T-cell (primary cell): ENCODE measurements at regions not wholly inside any gene's neighbourhood (a gene's known extent, or its start where the extent isn't known, plus 50 kb on each side); places are given as distances from the start of the nearest gene placed in this dataset.

Source experiments
- ATAC-seq, 4 experiments: fragments of 200-7000 bp in 3 of 4; fragments of 150-1000 bp in 1 of 4; cut with Tn5 transposase; replicated peaks in 1 of 4; 1 replicate in 3 of 4; 2 replicates in 1 of 4; pipeline ENCODE4 v1.10.0; 2021; ENCODE audit warnings: moderate library complexity in 3 of 4, mild to moderate bottlenecking in 2 of 4, moderate number of reproducible peaks in 1 of 4
- CTCF ChIA-PET, 2 donors: fragments of 300-600 bp; sonication (Branson Sonifier 250); formaldehyde crosslinking; loops; one replicate each; lab custom pipeline; 2022; ENCODE audit warnings: antibody characterized with exemption in 2 of 2; lab: Charles Lee
- POLR2A ChIA-PET, 2 donors: fragments of 300-600 bp; sonication (Branson Sonifier 250); formaldehyde crosslinking; loops; one replicate each; lab custom pipeline; 2022; ENCODE audit warnings: antibody characterized with exemption in 2 of 2; lab: Charles Lee
- DNase-seq, 35 experiments: peaks; one replicate each; pipeline versions ENCODE4 v3.0.0 to v3.0.0-alpha.2; 2013 to 2023
- H3K27ac ChIP-seq: one replicate; pipeline ENCODE4 v1.5.1; 2013; ENCODE audit warnings: low read length
- H3K27me3 ChIP-seq, 2 experiments: replicated peaks in 1 of 2; 1 replicate in 1 of 2; 2 replicates in 1 of 2; pipeline versions ENCODE4 v1.6.1 to v1.7.0; 2013; ENCODE audit warnings: low read length in 1 of 2, mixed read lengths in 1 of 2; ENCODE audit not compliant: control insufficient read depth in 2 of 2, insufficient read depth in 2 of 2; ENCODE audit errors: extremely low read depth in 1 of 2
- H3K36me3 ChIP-seq, 2 donors: 1 replicate in 1 of 2; 2 replicates in 1 of 2; pipeline versions ENCODE4 v1.6.1 to v1.7.0; 2013; ENCODE audit warnings: low read length in 1 of 2; ENCODE audit not compliant: control insufficient read depth in 2 of 2, insufficient read depth in 1 of 2; ENCODE audit errors: extremely low read depth in 1 of 2
- H3K4me1 ChIP-seq, 2 experiments: 1 replicate in 1 of 2; 2 replicates in 1 of 2; pipeline versions ENCODE4 v1.6.1 to v1.7.0; 2013; ENCODE audit warnings: low read length in 2 of 2, mixed read lengths in 1 of 2; ENCODE audit not compliant: insufficient read depth in 2 of 2, control insufficient read depth in 1 of 2; ENCODE audit errors: extremely low read depth in 1 of 2
- H3K4me3 ChIP-seq, 2 donors: 1 replicate in 1 of 2; 2 replicates in 1 of 2; pipeline versions ENCODE4 v1.5.1 to v1.7.0; 2013; ENCODE audit warnings: mild to moderate bottlenecking in 2 of 2, low read length in 1 of 2, moderate library complexity in 1 of 2; ENCODE audit not compliant: control insufficient read depth in 1 of 2; ENCODE audit errors: extremely low read depth in 1 of 2
- H3K9me3 ChIP-seq: 2 replicates; pipeline ENCODE4 v1.7.0; 2013
- H3K27ac Mint-ChIP-seq, 2 donors: one replicate each; pipeline ENCODE4 v1.8.0; 2020 to 2021; ENCODE audit warnings: mild to moderate bottlenecking in 2 of 2, mixed read lengths in 2 of 2
- H3K27me3 Mint-ChIP-seq, 2 donors: one replicate each; pipeline ENCODE4 v1.8.0; 2021 to 2022; ENCODE audit warnings: mixed read lengths in 2 of 2
- H3K36me3 Mint-ChIP-seq: one replicate; pipeline ENCODE4 v1.8.0; 2021; ENCODE audit warnings: mixed read lengths
- H3K4me1 Mint-ChIP-seq, 3 donors: one replicate each; pipeline ENCODE4 v1.8.0; 2020 to 2022; ENCODE audit warnings: mixed read lengths in 3 of 3, mild to moderate bottlenecking in 1 of 3
- H3K4me3 Mint-ChIP-seq, 3 donors: one replicate each; pipeline ENCODE4 v1.8.0; 2020 to 2022; ENCODE audit warnings: mild to moderate bottlenecking in 3 of 3, mixed read lengths in 3 of 3, moderate library complexity in 3 of 3
- H3K9me3 Mint-ChIP-seq, 3 donors: one replicate each; pipeline ENCODE4 v1.8.0; 2020 to 2022; ENCODE audit warnings: mixed read lengths in 3 of 3
- WGBS: methylation state at CpG from one replicate; pipeline ENCODE4 v1.1.5; 2013; ENCODE audit warnings: missing lambda C conversion rate; ENCODE audit not compliant: insufficient coverage; 5-methylcytosine and 5-hydroxymethylcytosine counted together

GRCh38 chr3:24648063-24648462, 153.4 kb upstream of the THRB start:
- H3K9me3 Mint-ChIP-seq: peaks cover 0 to 8% (median 0%) of the 10 kb centered on the region in 3 donors
- no peaks in the 10 kb centered on the region for H3K36me3 Mint-ChIP-seq
- WGBS: no CpG with 5 or more reads among the region's 2 CpGs
- no peaks in the 10 kb centered on the region for H3K27me3 Mint-ChIP-seq
- DNase-seq (no peak), ATAC-seq (no peak)
- ChIA-PET POLR2A (no interaction called here), CTCF (interaction anchor here in 1 of 2 donors (0.6 kb wide), 1 partner anchor 1636 kb away, joined by 6 read pairs; no protein-coding TSS in a partner anchor)
- Histone ChIP-seq H3K4me1 (no peaks in the 10 kb centered on the region), H3K4me3 (no peak overlapping the region), H3K36me3 (no peaks in the 10 kb centered on the region), H3K27ac (no peak overlapping the region), H3K27me3 (no peaks in the 10 kb centered on the region), H3K9me3 (no peaks in the 10 kb centered on the region)
- H3K27ac Mint-ChIP-seq: no peak overlapping the region
- no peak overlapping the region for H3K4me3 Mint-ChIP-seq
- no peaks in the 10 kb centered on the region for H3K4me1 Mint-ChIP-seq

GRCh38 chr3:24650839-24651238, 156.2 kb upstream of the THRB start:
- H3K27ac Mint-ChIP-seq: no peak overlapping the region
- no peaks in the 10 kb centered on the region for H3K4me1 Mint-ChIP-seq
- Histone ChIP-seq H3K4me3 (no peak overlapping the region), H3K27me3 (no peaks in the 10 kb centered on the region), H3K9me3 (no peaks in the 10 kb centered on the region), H3K4me1 (no peaks in the 10 kb centered on the region), H3K27ac (no peak overlapping the region), H3K36me3 (no peaks in the 10 kb centered on the region)
- CTCF ChIA-PET: no interaction called here
- no peaks in the 10 kb centered on the region for H3K36me3 Mint-ChIP-seq
- no CpG with 5 or more reads among the region's 1 CpG for WGBS
- POLR2A ChIA-PET: no interaction called here
- peaks cover 3 to 9% (median 6%) of the 10 kb centered on the region in 3 donors for H3K9me3 Mint-ChIP-seq
- no peaks in the 10 kb centered on the region for H3K27me3 Mint-ChIP-seq
- no peak overlapping the region for H3K4me3 Mint-ChIP-seq
- DNase-seq: no peak
- no peak for ATAC-seq

GRCh38 chr3:24657870-24658510, 163.3 kb upstream of the THRB start:
- DNase-seq: no peak
- no peaks in the 10 kb centered on the region for H3K27me3 ChIP-seq
- ATAC-seq: no peak
- ChIA-PET CTCF (no interaction called here), POLR2A (no interaction called here)
- H3K27me3 Mint-ChIP-seq: no peaks in the 10 kb centered on the region
- no peak overlapping the region for H3K4me3 Mint-ChIP-seq
- H3K36me3 ChIP-seq: no peaks in the 10 kb centered on the region
- H3K27ac ChIP-seq: no peak overlapping the region
- no peaks in the 10 kb centered on the region for H3K9me3 ChIP-seq
- H3K4me1 ChIP-seq: no peaks in the 10 kb centered on the region
- WGBS: no CpG with 5 or more reads among the region's 1 CpG
- no peaks in the 10 kb centered on the region for H3K4me1 Mint-ChIP-seq
- H3K27ac Mint-ChIP-seq: no peak overlapping the region
- peaks cover 12 to 18% (median 12%) of the 10 kb centered on the region in 3 donors for H3K9me3 Mint-ChIP-seq
- H3K36me3 Mint-ChIP-seq: no peaks in the 10 kb centered on the region
- H3K4me3 ChIP-seq: no peak overlapping the region

GRCh38 chr3:24661175-24661584, 166.5 kb upstream of the THRB start:
- ChIA-PET POLR2A (no interaction called here), CTCF (no interaction called here)
- Histone ChIP-seq H3K36me3 (no peaks in the 10 kb centered on the region), H3K4me3 (no peak overlapping the region), H3K27me3 (no peaks in the 10 kb centered on the region), H3K4me1 (no peaks in the 10 kb centered on the region), H3K9me3 (no peaks in the 10 kb centered on the region), H3K27ac (no peak overlapping the region)
- H3K27ac Mint-ChIP-seq: no peak overlapping the region
- H3K9me3 Mint-ChIP-seq: peaks cover 8 to 9% (median 8%) of the 10 kb centered on the region in 3 donors
- DNase-seq (no peak), ATAC-seq (no peak)
- no peaks in the 10 kb centered on the region for H3K36me3 Mint-ChIP-seq
- H3K4me3 Mint-ChIP-seq: no peak overlapping the region
- no peaks in the 10 kb centered on the region for H3K27me3 Mint-ChIP-seq
- H3K4me1 Mint-ChIP-seq: no peaks in the 10 kb centered on the region
- WGBS: 43% methylated on average over 1 of the region's 3 CpGs

GRCh38 chr3:24662449-24663345, 168.0 kb upstream of the THRB start:
- no peaks in the 10 kb centered on the region for H3K36me3 Mint-ChIP-seq
- POLR2A ChIA-PET: no interaction called here
- DNase-seq (no peak), ATAC-seq (no peak)
- Histone ChIP-seq H3K27ac (no peak overlapping the region), H3K4me3 (no peak overlapping the region), H3K36me3 (no peaks in the 10 kb centered on the region), H3K9me3 (no peaks in the 10 kb centered on the region), H3K4me1 (no peaks in the 10 kb centered on the region), H3K27me3 (no peaks in the 10 kb centered on the region)
- no peaks in the 10 kb centered on the region for H3K27me3 Mint-ChIP-seq
- WGBS: 77% methylated on average over 7 of the region's 7 CpGs
- CTCF ChIA-PET: no interaction called here
- no peaks in the 10 kb centered on the region for H3K4me1 Mint-ChIP-seq
- peaks cover 4 to 8% (median 6%) of the 10 kb centered on the region in 3 donors for H3K9me3 Mint-ChIP-seq
- H3K4me3 Mint-ChIP-seq: no peak overlapping the region
- no peak overlapping the region for H3K27ac Mint-ChIP-seq

- ChIA-PET POLR2A (no interaction called here), CTCF (no interaction called here)
- H3K27me3 ChIP-seq: no peaks in the 10 kb centered on the region
- H3K4me3 ChIP-seq: no peak overlapping the region
- no peak for DNase-seq
- no peak for ATAC-seq
- Mint-ChIP-seq H3K27me3 (no peaks in the 10 kb centered on the region), H3K9me3 (peaks cover 4 to 8% (median 4%) of the 10 kb centered on the region in 3 donors), H3K4me1 (no peaks in the 10 kb centered on the region), H3K27ac (no peak overlapping the region), H3K36me3 (no peaks in the 10 kb centered on the region), H3K4me3 (no peak overlapping the region)
- H3K4me1 ChIP-seq: no peaks in the 10 kb centered on the region
- H3K36me3 ChIP-seq: no peaks in the 10 kb centered on the region
- 100% methylated on average over 1 of the region's 6 CpGs for WGBS
- no peak overlapping the region for H3K27ac ChIP-seq
- H3K9me3 ChIP-seq: no peaks in the 10 kb centered on the region
Observed at GRCh38 chr3:24663406-24663805, 168.8 kb upstream of the THRB start.
